H1 (cell line): ENCODE measurements at regions not wholly inside any gene's neighbourhood (a gene's known extent, or its start where the extent isn't known, plus 50 kb on each side); places are given as distances from the start of the nearest gene placed in this dataset.

Experiments used
- CTCF ChIA-PET: fragments of 300-600 bp; sonication (Branson Sonifier 250); formaldehyde crosslinking; loops from one replicate; lab custom pipeline; 2021; ENCODE audit not compliant: partially characterized antibody; lab: Charles Lee
- POLR2A ChIA-PET: fragments of 300-600 bp; sonication (Branson Sonifier 250); formaldehyde crosslinking; loops from one replicate; lab custom pipeline; 2021; ENCODE audit warnings: inconsistent platforms; ENCODE audit not compliant: partially characterized antibody; lab: Charles Lee
- DNase-seq, 2 experiments: peaks; one replicate each; pipeline versions ENCODE4 v3.0.0 to v3.0.0-alpha.2; 2010 to 2022; ENCODE audit warnings: low spot score in 2 of 2, low read depth in 1 of 2, mixed read lengths in 1 of 2
- FAIRE-seq: peaks from 2 replicates; lab custom pipeline; 2011; peaks lifted over from hg19 to GRCh38; lab: Jason Lieb, UNC
- H2AFZ ChIP-seq: 2 replicates; pipeline ENCODE4 v1.8.1; 2012; ENCODE audit warnings: low read length, inconsistent platforms
- H2AK5ac ChIP-seq: 2 replicates; pipeline ENCODE4 v1.6.1; 2013; ENCODE audit warnings: low read depth, low read length
- H2BK120ac ChIP-seq: replicated peaks from 2 replicates; pipeline ENCODE3; 2013; ENCODE audit warnings: low read depth, low read length, inconsistent platforms
- H2BK12ac ChIP-seq: 2 replicates; pipeline ENCODE4 v1.6.1; 2013; ENCODE audit warnings: low read depth, low read length
- H2BK15ac ChIP-seq: 2 replicates; pipeline ENCODE4 v1.6.1; 2013; ENCODE audit warnings: low read length
- H2BK20ac ChIP-seq: 2 replicates; pipeline ENCODE4 v1.6.1; 2013; ENCODE audit warnings: low read length
- H2BK5ac ChIP-seq: 2 replicates; pipeline ENCODE4 v1.6.1; 2013; ENCODE audit warnings: low read depth, low read length
- H3K14ac ChIP-seq: 2 replicates; pipeline ENCODE4 v1.6.1; 2013; ENCODE audit warnings: inconsistent platforms; ENCODE audit not compliant: insufficient read length
- H3K18ac ChIP-seq: 2 replicates; pipeline ENCODE4 v1.6.1; 2013; ENCODE audit warnings: low read length; ENCODE audit errors: extremely low read depth
- H3K23ac ChIP-seq: 2 replicates; pipeline ENCODE4 v1.6.1; 2013; ENCODE audit warnings: inconsistent platforms; ENCODE audit not compliant: insufficient read length
- H3K23me2 ChIP-seq: 2 replicates; pipeline ENCODE4 v1.6.1; 2013; ENCODE audit warnings: low read depth, low read length
- H3K27ac ChIP-seq: 2 replicates; pipeline ENCODE4 v1.6.1; 2011; ENCODE audit warnings: low read depth, low read length, inconsistent platforms
- H3K27me3 ChIP-seq, 4 experiments: replicated peaks in 1 of 4; 1 replicate in 1 of 4; 2 replicates in 3 of 4; pipeline versions ENCODE4 v1.6.1 to v1.8.1; 2011 to 2013; ENCODE audit warnings: low read length in 3 of 4, mild to moderate bottlenecking in 3 of 4, inconsistent platforms in 2 of 4, mixed read lengths in 2 of 4, moderate library complexity in 1 of 4; ENCODE audit not compliant: control insufficient read depth in 3 of 4, insufficient read depth in 3 of 4; ENCODE audit errors: extremely low read depth in 1 of 4
- H3K36me3 ChIP-seq, 4 experiments: 2 replicates each; pipeline versions ENCODE4 v1.6.1 to v1.8.1; 2011 to 2013; ENCODE audit warnings: mild to moderate bottlenecking in 4 of 4, low read length in 3 of 4, moderate library complexity in 2 of 4, control low read depth in 1 of 4, inconsistent platforms in 1 of 4; ENCODE audit not compliant: insufficient read depth in 4 of 4, control insufficient read depth in 2 of 4
- H3K4ac ChIP-seq: replicated peaks from 2 replicates; pipeline ENCODE3; 2013; ENCODE audit warnings: low read length, low read depth, mixed read lengths, inconsistent platforms; ENCODE audit not compliant: insufficient read length
- H3K4me1 ChIP-seq, 4 experiments: replicated peaks in 1 of 4; 1 replicate in 1 of 4; 2 replicates in 3 of 4; pipeline versions ENCODE4 v1.6.1 to v1.8.1; 2011 to 2013; ENCODE audit warnings: low read length in 3 of 4, inconsistent platforms in 2 of 4, mixed read lengths in 1 of 4; ENCODE audit not compliant: insufficient read depth in 4 of 4, control insufficient read depth in 3 of 4
- H3K4me2 ChIP-seq, 2 experiments: 2 replicates each; pipeline versions ENCODE4 v1.6.1 to v1.8.1; 2011 to 2013; ENCODE audit warnings: low read depth in 2 of 2, low read length in 2 of 2, control low read depth in 1 of 2, inconsistent platforms in 1 of 2, mild to moderate bottlenecking in 1 of 2; ENCODE audit not compliant: insufficient read depth in 1 of 2
- H3K4me3 ChIP-seq, 4 experiments: fragments of 200-600, 300-600 bp in 1 of 4; sonication (generic), shearing (Covaris generic), sonication (Bioruptor Twin) in 1 of 4; 2 replicates each; pipeline versions ENCODE4 v1.5.1 to v1.8.1; 2011 to 2016; ENCODE audit warnings: low read length in 4 of 4, low read depth in 3 of 4, control low read depth in 2 of 4, inconsistent platforms in 2 of 4, mild to moderate bottlenecking in 2 of 4, mixed read lengths in 1 of 4, moderate library complexity in 1 of 4; ENCODE audit not compliant: insufficient read depth in 2 of 4; ENCODE audit errors: extremely low read depth in 1 of 4
- H3K56ac ChIP-seq: replicated peaks from 2 replicates; pipeline ENCODE3; 2013; ENCODE audit warnings: low read depth, mild to moderate bottlenecking, mixed read lengths, low read length, inconsistent platforms; ENCODE audit not compliant: insufficient read length
- H3K79me1 ChIP-seq: 2 replicates; pipeline ENCODE4 v1.6.1; 2013; ENCODE audit warnings: low read depth, low read length, control low read depth
- H3K79me2 ChIP-seq, 2 experiments: 2 replicates each; pipeline versions ENCODE4 v1.6.1 to v1.8.1; 2012 to 2013; ENCODE audit warnings: low read length in 2 of 2, mild to moderate bottlenecking in 2 of 2, inconsistent platforms in 1 of 2; ENCODE audit not compliant: insufficient read depth in 2 of 2, control insufficient read depth in 1 of 2
- H3K9ac ChIP-seq, 4 experiments: replicated peaks in 1 of 4; 1 replicate in 1 of 4; 2 replicates in 3 of 4; pipeline versions ENCODE4 v1.6.1 to v1.8.1; 2011 to 2013; ENCODE audit warnings: low read depth in 3 of 4, low read length in 3 of 4, control low read depth in 2 of 4, mild to moderate bottlenecking in 2 of 4, moderate library complexity in 2 of 4, inconsistent platforms in 1 of 4; ENCODE audit errors: extremely low read depth in 1 of 4
- H3K9me3 ChIP-seq, 2 experiments: 2 replicates each; pipeline versions ENCODE4 v1.6.1 to v1.8.1; 2012 to 2013; ENCODE audit warnings: mild to moderate bottlenecking in 2 of 2, moderate library complexity in 2 of 2, control low read depth in 1 of 2, inconsistent platforms in 1 of 2, low read depth in 1 of 2, low read length in 1 of 2, mixed read lengths in 1 of 2; ENCODE audit not compliant: insufficient read depth in 2 of 2
- H4K20me1 ChIP-seq, 2 experiments: replicated peaks in 1 of 2; 2 replicates each; pipeline versions ENCODE3 to v1.8.1; 2011 to 2013; ENCODE audit warnings: inconsistent platforms in 2 of 2, low read length in 2 of 2, mild to moderate bottlenecking in 1 of 2; ENCODE audit not compliant: insufficient read depth in 2 of 2, control insufficient read depth in 1 of 2
- H4K5ac ChIP-seq: 2 replicates; pipeline ENCODE4 v1.6.1; 2013; ENCODE audit warnings: low read length, low read depth, mixed read lengths, inconsistent platforms; ENCODE audit not compliant: insufficient read length
- H4K8ac ChIP-seq: 2 replicates; pipeline ENCODE4 v1.8.0; 2013; ENCODE audit warnings: mild to moderate bottlenecking, moderate library complexity, low read length, inconsistent platforms; ENCODE audit not compliant: insufficient read depth; ENCODE audit errors: extremely low read depth
- H4K91ac ChIP-seq: replicated peaks from 2 replicates; pipeline ENCODE3; 2013; ENCODE audit warnings: low read length, mixed read lengths, inconsistent platforms; ENCODE audit not compliant: insufficient read length
- BCL11A ChIP-seq, 2 experiments: IDR thresholded peaks; one replicate each; pipeline ENCODE4 v1.6.1; 2011; ENCODE audit warnings: low read depth in 2 of 2, low read length in 2 of 2, mild to moderate bottlenecking in 2 of 2
- CEBPB ChIP-seq: IDR thresholded peaks from 2 replicates; pipeline ENCODE4 v1.6.1; 2012; ENCODE audit warnings: low read depth, low read length
- CTBP2 ChIP-seq: IDR thresholded peaks from 2 replicates; pipeline ENCODE4 v1.7.0; 2011; ENCODE audit warnings: borderline replicate concordance, mild to moderate bottlenecking, moderate library complexity, mixed read lengths, low read length; ENCODE audit not compliant: insufficient read depth, insufficient read length
- FOSL1 ChIP-seq: IDR thresholded peaks from 2 replicates; pipeline ENCODE4 v1.6.1; 2011; ENCODE audit warnings: mild to moderate bottlenecking, low read depth, low read length, moderate library complexity; ENCODE audit not compliant: insufficient read depth
- HDAC6 ChIP-seq: IDR thresholded peaks from one replicate; pipeline ENCODE4 v1.7.1; 2012; ENCODE audit warnings: low read depth, mild to moderate bottlenecking, inconsistent platforms, low read length, moderate library complexity
- JUN ChIP-seq: IDR thresholded peaks from 2 replicates; pipeline ENCODE4 v1.6.1; 2011; ENCODE audit warnings: low read depth, mild to moderate bottlenecking, improper control_type of control experiment, low read length
- MAX ChIP-seq: IDR thresholded peaks from 2 replicates; pipeline ENCODE4 v1.6.1; 2012; ENCODE audit warnings: inconsistent platforms
- POLR2A ChIP-seq, 2 experiments: IDR thresholded peaks; 1 replicate in 1 of 2; 2 replicates in 1 of 2; pipeline ENCODE4 v1.6.1; 2011; ENCODE audit warnings: low read depth in 2 of 2, low read length in 2 of 2, mild to moderate bottlenecking in 2 of 2; ENCODE audit errors: control extremely low read depth in 1 of 2
- RBBP5 ChIP-seq: IDR thresholded peaks from 2 replicates; pipeline ENCODE4 v1.7.1; 2012; ENCODE audit warnings: low read depth, mild to moderate bottlenecking, inconsistent platforms, low read length, moderate library complexity, borderline replicate concordance
- SP1 ChIP-seq: IDR thresholded peaks from 2 replicates; pipeline ENCODE4 v1.6.1; 2011; ENCODE audit warnings: low read depth, low read length
- SRF ChIP-seq: IDR thresholded peaks from 2 replicates; pipeline ENCODE4 v1.6.1; 2011; ENCODE audit warnings: mild to moderate bottlenecking, low read depth, low read length, moderate library complexity
- TAF1 ChIP-seq: IDR thresholded peaks from 2 replicates; pipeline ENCODE4 v1.6.1; 2011; ENCODE audit warnings: mild to moderate bottlenecking, low read depth, low read length
- TBP ChIP-seq: IDR thresholded peaks from 2 replicates; pipeline ENCODE4 v1.6.1; 2011; ENCODE audit warnings: low read depth, low read length, improper control_type of control experiment
- TCF12 ChIP-seq: IDR thresholded peaks from 2 replicates; pipeline ENCODE4 v1.6.1; 2011; ENCODE audit warnings: low read depth, mild to moderate bottlenecking, low read length
- TF ChIP-seq, protein P1 (sequence below), 3 experiments: IDR thresholded peaks; 1 replicate in 2 of 3; 2 replicates in 1 of 3; pipeline versions ENCODE4 v1.5.1 to v1.6.1; 2011; ENCODE audit warnings: low read length in 3 of 3, mild to moderate bottlenecking in 3 of 3, inconsistent platforms in 2 of 3, low read depth in 1 of 3, moderate library complexity in 1 of 3; ENCODE audit not compliant: insufficient read depth in 1 of 3; ENCODE audit errors: control extremely low read depth in 1 of 3

DNA sequence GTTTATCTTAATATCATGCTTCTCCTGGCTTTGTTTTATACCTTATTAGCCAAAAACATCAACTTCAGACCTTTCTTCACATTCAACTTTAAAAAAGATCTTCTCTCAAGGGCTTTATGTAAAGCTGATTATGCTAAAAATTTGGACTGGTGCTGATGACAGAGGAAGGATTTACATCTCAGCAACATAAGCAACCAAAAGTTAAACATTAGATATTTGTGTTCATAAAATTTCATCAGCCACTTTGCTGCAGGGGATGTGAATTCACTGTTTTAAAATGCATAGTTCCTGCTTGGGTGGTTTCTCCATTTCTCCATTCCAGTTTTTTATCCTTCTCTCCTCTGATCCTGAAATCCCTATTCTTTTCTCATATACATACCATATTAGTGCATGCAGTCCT, 398.6 kb upstream of the DDI1 start:
- H3K4ac ChIP-seq = no peak overlapping the region
- no peak overlapping the region for H2BK5ac ChIP-seq
- DNase-seq (no peak), FAIRE-seq (no peak)
- no peak overlapping the region for H2BK12ac ChIP-seq
- H4K8ac ChIP-seq = no peak overlapping the region
- H3K9ac ChIP-seq = no peak overlapping the region
- no peak overlapping the region for H2BK15ac ChIP-seq
- H3K23ac ChIP-seq = no peak overlapping the region
- no peak overlapping the region for H2BK120ac ChIP-seq
- no peak overlapping the region for H2BK20ac ChIP-seq
- H3K27me3 ChIP-seq = no peaks in the 10 kb centered on the region
- no peak overlapping the region for H3K14ac ChIP-seq
- POLR2A ChIA-PET = no interaction called here
- H4K20me1 ChIP-seq = no peaks in the 10 kb centered on the region
- no peak overlapping the region for H3K18ac ChIP-seq
- H4K91ac ChIP-seq = no peak overlapping the region
- H4K5ac ChIP-seq = no peak overlapping the region
- H3K4me2 ChIP-seq = no peak overlapping the region
- H3K4me1 ChIP-seq = peaks cover 0 to 8% (median 2%) of the 10 kb centered on the region in 4 experiments; a peak in 2 of 7 replicates
- no peak overlapping the region for H3K56ac ChIP-seq
- 0 out of 4 replicates have a peak, but pooled peaks cover 0 to 4% of the 10 kb centered on the region in 2 experiments for H3K9me3 ChIP-seq
- no peak overlapping the region for H2AFZ ChIP-seq
- no peak overlapping the region for H3K4me3 ChIP-seq
- no peak overlapping the region for H2AK5ac ChIP-seq
- H3K23me2 ChIP-seq = no peaks in the 10 kb centered on the region
- no peaks in the 10 kb centered on the region for H3K36me3 ChIP-seq
- H3K79me2 ChIP-seq = no peaks in the 10 kb centered on the region
- no peaks in the 10 kb centered on the region for H3K79me1 ChIP-seq
- no peak overlapping the region for H3K27ac ChIP-seq
- CTCF ChIA-PET = no interaction called here
- TF ChIP-seq RBBP5 = no peak
- no peak for TF ChIP-seq BCL11A (IDR thresholded peaks at IDR 0.05; ENCODE audit: low read depth in 2 of 2, low read length in 2 of 2)
- TF ChIP-seq HDAC6 = no peak
- no peak for TF ChIP-seq TBP
- no peak for TF ChIP-seq SRF
- no peak for TF ChIP-seq CTBP2
- TF ChIP-seq FOSL1 = no peak
- TF ChIP-seq, protein P1, sequence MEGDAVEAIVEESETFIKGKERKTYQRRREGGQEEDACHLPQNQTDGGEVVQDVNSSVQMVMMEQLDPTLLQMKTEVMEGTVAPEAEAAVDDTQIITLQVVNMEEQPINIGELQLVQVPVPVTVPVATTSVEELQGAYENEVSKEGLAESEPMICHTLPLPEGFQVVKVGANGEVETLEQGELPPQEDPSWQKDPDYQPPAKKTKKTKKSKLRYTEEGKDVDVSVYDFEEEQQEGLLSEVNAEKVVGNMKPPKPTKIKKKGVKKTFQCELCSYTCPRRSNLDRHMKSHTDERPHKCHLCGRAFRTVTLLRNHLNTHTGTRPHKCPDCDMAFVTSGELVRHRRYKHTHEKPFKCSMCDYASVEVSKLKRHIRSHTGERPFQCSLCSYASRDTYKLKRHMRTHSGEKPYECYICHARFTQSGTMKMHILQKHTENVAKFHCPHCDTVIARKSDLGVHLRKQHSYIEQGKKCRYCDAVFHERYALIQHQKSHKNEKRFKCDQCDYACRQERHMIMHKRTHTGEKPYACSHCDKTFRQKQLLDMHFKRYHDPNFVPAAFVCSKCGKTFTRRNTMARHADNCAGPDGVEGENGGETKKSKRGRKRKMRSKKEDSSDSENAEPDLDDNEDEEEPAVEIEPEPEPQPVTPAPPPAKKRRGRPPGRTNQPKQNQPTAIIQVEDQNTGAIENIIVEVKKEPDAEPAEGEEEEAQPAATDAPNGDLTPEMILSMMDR (IDR thresholded peaks at IDR 0.05; ENCODE audit: control extremely low read depth in 1 of 3, insufficient read depth in 1 of 3, low read depth in 1 of 3, low read length in 3 of 3) = no peak
- no peak for TF ChIP-seq TCF12
- TF ChIP-seq JUN = no peak
- no peak for TF ChIP-seq MAX
- no peak for TF ChIP-seq CEBPB
- no peak for TF ChIP-seq SP1
- TF ChIP-seq TAF1 = no peak
- TF ChIP-seq POLR2A (IDR thresholded peaks at IDR 0.05; ENCODE audit: control extremely low read depth in 1 of 2, low read depth in 2 of 2, low read length in 2 of 2) = no peak
